GM19452 (cell line): ENCODE measurements at regions not wholly inside any gene's neighbourhood (a gene's known extent, or its start where the extent isn't known, plus 50 kb on each side); places are given as distances from the start of the nearest gene placed in this dataset.

Experiments used
- ATAC-seq: cut with Tn5 transposase; IDR thresholded peaks from one replicate; pipeline ENCODE4 v1.9.1; 2021; ENCODE audit not compliant: unreplicated experiment

DNA sequence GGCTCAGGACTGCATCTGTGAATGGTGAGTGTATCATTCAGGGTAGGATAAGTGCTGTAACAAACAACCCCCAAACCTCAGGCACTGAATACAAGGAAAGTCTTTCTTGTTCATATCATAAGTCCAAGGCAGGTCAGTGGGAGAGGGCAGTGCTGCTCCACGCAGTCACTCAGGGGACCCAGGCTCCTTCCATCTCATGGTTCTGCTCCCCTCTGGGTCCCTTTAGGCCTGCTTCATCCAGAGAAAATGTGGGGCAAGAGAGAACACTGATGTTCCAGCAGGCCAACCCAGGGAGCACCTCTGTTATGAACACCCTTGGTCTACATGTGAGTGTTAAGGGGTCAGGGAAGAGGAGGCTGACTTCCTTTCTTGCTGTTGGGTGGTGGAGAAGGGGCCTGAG lies 187.8 kb downstream of the CHST1 start:
- ATAC-seq, result no peak

DNA sequence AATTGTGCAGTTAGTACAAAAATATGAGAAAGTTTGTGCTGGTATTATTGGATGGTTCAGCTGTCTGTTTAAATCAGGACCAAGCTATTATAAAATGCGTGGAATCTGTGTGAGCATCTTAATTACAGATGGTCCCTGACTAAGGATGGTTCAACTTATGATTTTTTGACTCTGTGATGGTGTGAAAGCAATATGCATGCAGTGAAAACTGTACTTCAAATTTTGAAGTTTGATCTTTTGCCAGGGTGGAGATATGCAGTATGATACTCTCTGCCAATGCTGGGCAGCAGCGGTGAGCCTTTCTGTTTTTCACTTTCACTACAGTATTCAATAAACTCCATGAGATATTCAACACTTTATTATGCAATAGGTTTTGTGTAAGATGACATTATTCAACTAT lies 189.3 kb downstream of the CHST1 start:
- ATAC-seq, result no peak

DNA sequence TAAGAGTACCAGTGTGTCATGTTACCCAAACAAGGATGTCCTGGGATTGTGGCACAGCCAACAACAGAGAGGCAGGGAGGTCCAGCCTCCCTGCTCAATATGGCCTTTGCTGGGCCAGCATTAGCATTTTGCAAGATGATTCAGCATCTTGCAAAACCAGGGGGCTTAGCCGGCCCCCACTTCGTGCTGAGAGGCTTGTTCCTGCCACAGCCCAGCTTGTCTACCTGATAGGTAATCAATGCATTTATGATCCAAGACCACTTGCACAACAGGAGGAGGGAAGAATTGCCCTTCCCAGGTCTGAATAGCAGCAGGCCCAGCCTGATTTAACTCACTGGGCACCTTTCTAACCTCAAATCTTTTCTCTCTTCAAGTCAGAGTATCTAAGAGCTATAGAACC lies 189.0 kb upstream of the SYT13 start:
- ATAC-seq, result no peak

DNA sequence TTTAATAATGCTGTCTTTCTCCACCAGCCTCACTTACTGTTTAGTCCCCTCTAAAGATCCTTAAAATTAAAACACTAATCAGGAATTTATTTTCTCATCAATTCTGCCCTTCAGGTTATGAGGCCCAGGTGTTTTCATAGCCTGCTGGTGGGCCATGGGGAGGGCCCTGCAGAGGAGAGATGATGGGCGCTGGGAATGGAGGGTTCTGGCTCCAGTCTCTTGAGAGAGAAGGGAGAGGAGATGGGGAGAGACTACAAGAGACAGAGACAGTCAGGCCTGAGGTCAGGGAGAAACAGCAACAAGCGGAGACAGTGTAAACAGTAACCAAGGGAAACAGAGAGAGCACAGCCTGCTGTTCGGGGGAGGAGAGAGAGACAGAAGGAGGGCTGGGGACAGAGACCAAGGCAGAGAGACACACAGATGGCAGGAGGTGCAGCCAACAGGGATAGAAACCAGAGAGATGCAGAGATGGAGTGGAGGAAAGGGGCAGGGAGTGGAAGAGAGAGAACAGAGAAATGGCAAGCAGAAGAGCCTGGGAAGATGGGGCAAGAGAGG lies 187.3 kb upstream of the SYT13 start:
- ATAC-seq, result no peak

DNA sequence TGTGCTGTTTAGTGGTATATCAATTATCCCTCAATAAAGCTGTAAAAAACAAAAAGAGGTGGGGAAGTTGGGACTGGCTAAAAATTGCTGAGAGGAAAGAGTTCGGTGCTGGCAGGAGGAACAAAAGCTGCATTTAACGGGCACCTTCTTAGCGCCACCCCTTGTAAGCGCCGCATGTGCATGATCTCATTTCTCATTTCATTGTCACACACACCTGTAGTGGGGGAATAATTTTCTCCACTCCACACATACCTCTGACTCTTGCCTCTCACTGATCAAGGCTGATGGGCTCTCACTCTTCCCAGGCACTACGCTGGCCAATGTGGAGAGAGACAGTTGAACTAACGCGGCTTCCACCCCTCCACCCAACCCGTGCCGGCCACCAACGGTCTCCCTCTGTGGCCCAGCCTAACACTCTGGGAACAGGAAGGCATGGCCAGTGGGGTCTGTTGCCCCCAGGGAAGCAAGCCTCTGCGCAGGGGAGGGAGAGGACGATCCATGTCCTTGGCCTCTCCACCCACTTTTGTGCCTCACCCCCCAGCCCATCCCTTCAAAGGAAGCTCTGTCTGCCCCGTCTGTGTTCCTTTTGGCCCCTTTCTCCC lies 186.7 kb upstream of the SYT13 start:
- ATAC-seq, result no peak

DNA sequence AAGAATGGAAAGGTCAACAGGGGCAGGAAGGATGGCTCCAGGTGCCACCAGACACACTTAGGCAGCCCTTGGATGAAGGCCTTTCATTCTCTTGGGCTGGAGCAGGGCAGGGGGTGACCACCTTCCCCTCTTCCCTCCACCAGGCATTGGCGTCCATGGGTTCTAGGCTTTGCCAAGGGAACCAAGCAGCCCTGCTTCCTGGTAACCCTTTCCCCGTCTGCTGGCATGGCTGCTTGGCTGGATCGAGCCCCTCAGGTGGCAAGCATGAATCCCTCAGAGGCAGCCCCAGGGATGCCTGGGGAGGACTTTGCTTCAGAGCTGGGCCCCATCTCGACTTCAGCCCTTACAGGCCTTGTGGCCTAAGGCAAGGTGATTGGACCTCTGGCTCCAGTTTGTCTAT lies 185.1 kb upstream of the SYT13 start:
- no peak for ATAC-seq

DNA sequence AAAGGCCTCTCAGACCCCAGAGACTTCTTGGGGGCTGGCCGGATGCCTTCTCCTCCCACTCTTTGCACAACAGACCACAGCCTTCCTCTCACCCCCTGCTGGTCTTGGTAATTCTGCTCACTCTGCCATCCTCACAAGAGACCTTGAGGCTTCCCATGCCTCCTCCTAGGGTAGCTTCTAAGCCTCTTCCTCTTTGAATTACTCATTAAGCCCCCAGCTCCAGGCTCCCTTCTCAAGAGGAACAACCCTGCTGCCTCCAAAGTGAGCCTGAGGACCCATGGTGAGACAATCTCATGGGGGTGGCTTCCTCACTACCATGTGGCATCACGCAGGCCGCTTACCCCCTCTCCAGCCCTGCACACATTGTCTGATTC lies 184.6 kb upstream of the SYT13 start:
- ATAC-seq, result no peak

DNA sequence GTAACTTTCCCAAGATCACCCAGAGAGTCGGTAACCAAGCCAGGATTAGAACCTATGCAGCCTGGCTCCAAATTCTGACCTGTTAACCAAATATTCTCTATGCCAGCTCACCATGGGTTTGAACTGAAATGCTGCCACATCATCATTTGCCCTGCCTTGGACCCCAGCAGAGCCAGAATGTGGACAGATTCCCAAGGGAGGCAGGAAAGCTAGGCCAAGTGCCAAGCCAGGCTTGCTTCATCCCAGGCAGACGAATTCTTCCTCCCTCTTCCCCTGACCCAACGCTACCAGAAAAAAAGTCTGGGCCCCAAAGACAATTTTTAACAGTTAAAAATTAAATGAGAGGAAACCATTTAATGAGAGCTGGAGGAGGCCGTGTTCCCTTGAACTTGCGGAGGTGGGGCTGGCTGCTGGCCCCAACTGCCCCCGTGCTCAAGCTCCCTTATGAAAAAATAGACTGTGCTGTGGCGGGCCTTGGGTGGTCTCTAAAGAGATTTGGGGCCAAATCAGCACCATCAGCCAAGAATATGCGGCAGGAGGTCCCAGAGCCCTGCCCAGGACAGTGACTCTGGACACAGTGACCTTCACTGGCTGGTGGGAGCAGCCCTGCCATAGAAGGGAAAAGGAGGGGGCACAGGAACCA lies 184.1 kb upstream of the SYT13 start:
- no peak for ATAC-seq

DNA sequence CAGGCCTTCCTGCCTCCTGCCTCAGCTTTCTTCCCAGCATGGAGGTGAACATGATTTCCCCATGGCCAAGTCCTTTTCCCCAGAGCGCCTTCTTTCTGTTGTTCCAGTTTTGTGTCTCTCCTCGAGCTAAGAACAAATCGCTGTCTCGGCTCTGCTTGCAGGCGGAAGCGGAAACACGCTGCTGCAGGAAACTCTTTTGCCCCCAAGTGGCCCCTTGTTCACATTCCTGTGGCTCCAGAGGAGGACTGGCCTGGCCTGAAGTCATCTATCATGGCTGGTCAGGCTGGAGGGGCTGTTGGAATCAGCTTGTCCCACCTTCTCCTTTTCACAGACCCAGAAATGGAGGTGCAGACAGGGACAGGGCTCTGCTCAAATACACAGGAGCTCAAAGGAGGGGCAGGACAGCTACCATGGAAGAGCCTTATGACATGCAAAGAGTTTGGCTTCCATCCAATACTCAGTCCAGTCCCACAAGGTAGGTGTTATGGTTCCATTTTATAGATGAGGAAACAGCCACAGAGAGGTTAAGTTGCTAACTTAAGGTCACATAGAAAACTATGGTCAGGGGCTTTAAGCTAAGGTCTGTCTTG lies 182.2 kb upstream of the SYT13 start:
- ATAC-seq, result no peak

DNA sequence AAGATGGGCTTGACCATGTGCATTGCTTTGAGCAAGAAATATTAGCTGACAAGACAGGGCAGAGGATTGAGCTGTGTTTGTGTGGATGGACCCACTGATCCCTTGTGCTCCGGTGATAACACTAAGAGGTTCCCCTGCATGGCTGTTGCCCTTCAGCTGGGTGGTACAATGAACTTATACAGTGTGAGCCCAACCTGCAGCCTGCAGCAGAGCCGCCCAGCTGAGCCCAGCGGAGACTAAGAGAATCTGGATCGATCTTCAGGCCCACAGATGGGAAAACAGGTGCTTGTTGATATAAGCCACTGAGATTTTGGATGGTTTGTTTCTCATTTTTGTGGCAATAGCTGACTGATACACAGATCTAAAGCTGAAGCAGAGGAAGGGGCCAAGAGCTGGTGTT lies 177.4 kb upstream of the SYT13 start:
- no peak for ATAC-seq

DNA sequence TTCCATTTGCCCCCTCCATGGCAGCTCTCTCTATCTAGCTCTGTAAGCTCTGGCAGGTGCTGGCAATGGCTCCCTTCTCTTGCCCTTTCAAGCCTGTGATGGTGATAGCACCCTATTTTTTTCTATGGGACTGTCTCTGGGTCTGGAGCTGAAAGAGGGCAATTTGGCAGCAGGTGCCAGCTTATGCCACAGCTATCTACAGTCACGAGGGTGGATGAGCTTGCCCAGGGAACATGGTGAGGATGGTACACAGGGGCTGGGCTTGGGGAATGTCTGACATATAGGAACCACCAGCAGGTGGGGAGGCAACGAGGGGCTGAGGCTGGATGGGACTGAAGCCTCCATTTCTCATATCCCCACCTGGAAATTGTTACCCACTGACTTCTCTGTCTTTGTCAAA lies 175.4 kb upstream of the SYT13 start:
- no peak for ATAC-seq

DNA sequence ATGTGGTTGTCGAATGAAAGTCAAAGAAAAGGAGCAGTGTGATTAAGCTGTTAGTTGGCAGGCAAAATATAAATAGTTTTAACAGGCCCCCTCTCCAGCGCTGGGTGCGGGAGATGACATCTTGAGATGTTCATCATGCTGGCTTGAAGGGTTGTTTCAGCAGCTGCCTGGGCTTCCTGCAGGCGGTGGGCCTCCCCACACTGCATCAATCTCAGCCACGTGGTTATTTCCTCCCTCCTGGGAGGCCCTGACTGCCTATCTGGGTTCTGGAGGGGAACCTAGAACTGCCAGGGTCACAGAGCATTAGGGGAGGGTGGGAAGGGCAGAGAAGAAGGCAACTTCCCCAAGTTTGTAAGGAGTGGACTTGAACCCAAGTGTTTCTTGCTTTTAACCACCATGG lies 173.3 kb upstream of the SYT13 start:
- no peak for ATAC-seq

DNA sequence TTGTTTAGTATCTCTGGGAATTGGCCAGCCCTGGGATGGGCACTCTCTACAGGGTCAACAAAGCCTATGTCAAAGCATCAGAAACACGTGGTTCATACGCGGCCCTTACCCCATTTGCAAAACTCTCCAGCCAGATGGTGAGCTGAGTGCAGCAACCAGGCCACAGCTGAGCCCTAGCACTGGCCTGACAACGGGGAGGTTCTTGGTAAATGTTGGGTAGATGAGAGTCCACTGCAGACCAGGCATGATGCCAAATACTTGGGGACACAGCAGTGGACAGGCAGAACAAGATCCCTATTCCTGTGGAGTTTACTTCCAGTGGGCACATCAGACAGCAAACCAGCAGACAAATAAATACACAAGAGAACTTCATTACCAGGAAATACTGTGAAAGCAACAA lies 172.1 kb upstream of the SYT13 start:
- no peak for ATAC-seq

DNA sequence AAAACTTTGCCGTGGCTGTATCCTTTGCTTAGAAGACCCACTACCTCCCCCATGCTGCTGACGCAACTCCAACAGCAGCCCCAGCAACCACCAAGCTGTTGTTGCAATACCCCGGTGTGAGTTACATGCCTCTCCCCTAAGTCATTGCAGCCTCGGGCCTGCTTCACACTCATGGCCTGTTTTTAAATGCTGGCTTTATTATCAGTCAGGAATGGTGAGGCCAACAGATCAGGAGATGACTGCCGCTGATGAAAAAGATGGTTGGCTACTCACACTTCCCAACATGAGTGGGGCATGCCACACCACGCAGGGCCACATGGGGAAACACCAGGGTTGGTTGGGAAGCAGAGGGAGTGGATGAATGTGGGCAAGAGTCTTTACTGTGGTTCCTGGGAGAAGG lies 171.5 kb upstream of the SYT13 start:
- no peak for ATAC-seq

DNA sequence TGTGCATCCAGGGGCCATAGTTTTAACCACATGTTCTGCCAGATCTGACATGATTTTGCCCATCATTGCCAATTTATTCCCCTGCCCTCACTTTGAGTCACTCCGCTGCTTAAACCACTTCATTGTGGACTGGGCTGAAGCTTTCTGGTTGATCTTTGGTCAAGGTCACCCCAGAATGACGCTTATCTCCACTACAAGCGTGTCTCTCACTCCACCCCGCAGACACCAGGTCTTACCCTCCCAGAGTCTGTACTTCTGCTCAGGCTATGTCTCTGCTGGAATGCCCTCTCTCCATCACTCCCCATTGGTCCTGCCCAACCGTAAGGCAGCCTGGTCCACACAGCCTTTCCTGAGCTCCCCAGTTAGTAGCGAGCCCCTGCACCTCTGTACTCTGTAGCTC lies 170.5 kb upstream of the SYT13 start:
- no peak for ATAC-seq

DNA sequence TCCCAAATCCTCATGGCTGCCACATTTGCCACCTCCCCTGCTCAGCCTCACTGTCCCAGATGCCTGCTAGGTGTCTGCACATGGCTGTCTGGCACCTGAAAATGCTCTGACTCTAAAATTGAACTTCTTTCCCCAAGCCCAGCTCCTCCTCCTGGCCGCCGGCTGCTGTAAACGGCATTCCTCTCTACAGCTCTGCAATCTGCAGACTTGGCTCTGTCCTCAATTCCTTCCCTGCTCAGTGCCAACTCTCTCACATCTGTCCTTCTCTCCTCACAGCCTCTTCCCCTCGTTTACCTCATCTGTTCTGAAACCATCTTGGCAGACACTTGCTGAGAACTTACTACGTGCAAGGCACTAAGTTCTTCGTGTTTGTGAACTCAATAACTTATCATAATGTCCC lies 169.4 kb upstream of the SYT13 start:
- no peak for ATAC-seq

DNA sequence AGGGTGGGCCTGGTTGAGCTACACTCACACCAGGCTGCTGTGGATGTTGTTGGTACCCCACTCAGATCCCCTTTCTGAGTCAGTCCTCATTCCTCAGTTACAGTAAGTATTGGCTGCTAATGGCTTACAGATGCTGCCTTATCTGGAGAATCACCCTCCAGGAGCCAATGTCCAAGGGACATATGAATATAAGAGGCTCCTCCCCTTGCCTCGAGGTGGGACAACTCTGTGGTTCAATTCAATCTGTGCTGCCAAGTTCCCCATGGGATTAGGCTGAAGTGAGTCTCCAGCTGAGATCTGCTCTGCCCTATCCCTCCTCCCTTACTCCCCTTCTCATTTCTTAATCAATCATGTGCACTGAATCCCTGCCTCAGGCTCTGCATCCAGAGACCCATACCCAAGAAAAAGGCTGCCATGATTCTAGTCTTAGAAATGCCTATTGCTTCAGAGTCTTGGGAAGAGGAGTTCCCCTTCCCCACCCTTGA lies 168.8 kb upstream of the SYT13 start:
- ATAC-seq, result no peak

DNA sequence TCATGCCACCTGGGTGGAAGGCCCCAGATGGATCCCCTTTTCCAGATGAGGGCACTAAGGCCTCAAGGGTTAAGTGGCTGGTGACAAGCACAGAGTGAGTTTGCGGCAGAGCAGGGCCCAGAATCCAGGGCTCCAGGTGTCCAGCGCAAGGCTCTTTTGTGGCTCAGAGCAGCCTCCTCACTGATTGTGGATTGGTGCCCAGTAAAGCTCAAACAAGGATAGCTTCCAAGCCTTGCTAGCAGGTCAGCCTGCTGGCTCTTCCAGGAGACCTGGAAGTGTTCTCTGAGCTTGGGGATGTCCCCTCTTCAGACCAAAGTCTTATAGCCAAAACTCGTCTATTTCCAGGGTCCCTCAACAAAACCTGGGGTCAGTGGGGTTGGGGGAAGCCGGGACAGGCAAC lies 167.6 kb upstream of the SYT13 start:
- ATAC-seq, result no peak

DNA sequence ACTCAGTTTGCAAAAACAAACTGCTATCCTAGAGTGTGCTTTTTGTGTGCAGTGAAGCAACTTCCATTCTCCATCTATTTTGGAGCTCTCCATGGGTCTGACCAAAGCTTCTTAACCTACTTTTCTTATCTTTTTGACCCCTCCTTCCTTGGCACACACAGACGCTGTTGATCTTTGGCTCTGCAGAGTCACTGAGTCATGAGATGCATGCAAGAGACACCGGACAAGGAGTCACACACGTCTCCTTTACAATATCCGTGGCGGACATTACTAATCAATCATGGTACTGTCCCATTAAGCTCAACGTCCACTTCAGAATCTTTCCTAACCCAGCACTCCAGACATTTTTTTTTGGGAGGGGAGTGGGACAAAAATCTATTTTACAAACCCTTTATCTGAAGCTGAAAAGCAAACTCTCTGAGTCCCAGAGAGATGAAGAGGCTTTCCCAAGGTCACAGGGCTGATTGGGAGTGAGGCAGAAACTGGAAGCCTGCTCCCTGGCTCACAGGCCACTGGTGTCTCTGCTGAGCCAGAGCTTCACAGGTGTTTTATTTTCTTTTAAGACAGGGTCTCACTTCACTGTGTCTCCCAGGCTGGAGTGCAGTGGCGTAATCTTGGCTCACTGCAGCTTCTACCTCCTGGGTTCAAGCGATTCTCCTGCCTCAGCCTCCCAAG lies 165.8 kb upstream of the SYT13 start:
- ATAC-seq, result no peak

DNA sequence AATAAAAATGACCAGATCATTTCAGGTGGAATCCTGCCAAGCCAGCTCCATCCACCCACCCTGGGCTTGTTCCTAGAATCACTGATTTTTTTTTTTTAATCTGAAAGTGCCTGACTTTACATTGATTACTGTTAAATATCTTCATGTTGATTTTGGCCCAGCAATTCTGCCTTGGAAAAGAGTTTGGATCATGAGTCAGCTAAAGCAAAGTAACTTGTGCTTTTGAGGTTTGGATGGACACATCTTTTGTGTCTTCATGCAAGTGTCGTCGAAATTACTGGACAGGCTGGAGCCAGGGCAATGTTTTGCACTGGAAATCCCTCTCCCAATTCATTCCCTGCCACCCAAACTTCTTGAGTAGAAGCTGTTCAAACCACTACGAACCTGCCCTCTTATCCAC lies 164.0 kb upstream of the SYT13 start:
- no peak for ATAC-seq

DNA sequence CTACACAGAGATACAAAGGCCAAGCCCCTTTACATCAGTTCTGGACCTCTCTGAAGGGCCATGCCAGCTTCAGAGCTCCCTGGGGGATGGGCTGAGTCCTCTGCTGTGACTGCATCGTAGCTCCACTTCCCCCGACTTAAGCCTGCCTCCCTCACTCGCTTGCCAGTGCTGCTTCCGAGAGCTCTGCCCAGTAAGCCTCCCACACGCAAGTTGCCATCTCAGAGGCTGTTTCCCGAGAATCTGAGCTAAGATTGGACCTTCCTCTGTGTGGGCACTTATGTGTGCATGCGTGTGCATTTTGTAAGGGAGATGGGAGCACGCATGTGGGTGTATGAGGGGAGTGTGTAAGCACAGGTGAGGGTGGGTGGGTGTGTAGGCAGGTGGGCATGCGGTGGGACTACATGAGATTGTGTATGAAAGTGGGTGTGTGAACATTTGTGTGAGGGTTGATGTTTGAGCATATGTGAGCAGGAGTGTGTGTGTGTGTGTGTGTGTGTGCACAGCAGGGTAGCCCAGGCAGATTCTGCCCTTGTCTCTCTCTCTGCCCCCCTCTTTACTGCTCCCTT lies 163.0 kb upstream of the SYT13 start:
- no peak for ATAC-seq

DNA sequence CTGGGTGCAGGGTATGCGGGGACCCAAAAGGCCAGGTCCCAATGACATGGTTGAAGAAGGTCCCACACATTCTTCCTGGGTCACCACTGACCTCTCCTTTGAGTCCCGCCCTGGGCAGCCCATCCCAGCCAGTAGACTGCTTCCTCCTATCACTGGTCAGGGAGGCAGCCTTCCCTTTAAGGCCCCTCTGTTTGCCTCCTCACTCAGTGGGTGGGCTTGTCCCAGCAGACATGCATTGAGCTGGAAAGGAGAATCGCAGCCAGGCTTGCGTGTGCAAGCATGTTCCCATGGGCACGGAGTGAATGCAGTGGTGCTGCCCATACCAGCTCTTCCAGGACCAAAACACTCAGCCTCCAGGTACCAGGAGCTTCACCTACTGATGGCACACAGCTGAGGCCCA lies 162.4 kb upstream of the SYT13 start:
- ATAC-seq, result no peak
